ENCODE measurements at regions not wholly inside any gene's neighbourhood (a gene's known extent, or its start where the extent isn't known, plus 50 kb on each side); places are given as distances from the start of the nearest gene placed in this dataset.

- no peak overlapping the region for H3K4me2 ChIP-seq (ENCODE audit: low read depth, low read length)
- no peaks in the 10 kb centered on the region for H4K20me1 ChIP-seq (ENCODE audit: insufficient read depth, low read length)
- no peak for ATAC-seq
- ChIA-PET POLR2A (no interaction called here), CTCF (ENCODE audit: low intra/inter-chr PET ratio, low total read pairs) (no interaction called here)
- BruUV-seq (replicated peaks) = no TSS peak
- H3K27me3 ChIP-seq (ENCODE audit: control insufficient read depth in 1 of 2, insufficient read depth in 2 of 2, low read length in 2 of 2) = no peaks in the 10 kb centered on the region
- no peak overlapping the region for H2AFZ ChIP-seq (ENCODE audit: low read length)
- H3K4me1 ChIP-seq (ENCODE audit: insufficient read depth, low read length) = no peaks in the 10 kb centered on the region
- H3K9me3 ChIP-seq (ENCODE audit: low read length) = no peaks in the 10 kb centered on the region
- H3K79me2 ChIP-seq (ENCODE audit: insufficient read depth, low read length) = no peaks in the 10 kb centered on the region
- no peak overlapping the region for H3K4me3 ChIP-seq (replicated peaks in 1 of 3; ENCODE audit: insufficient read depth in 1 of 3, low read depth in 2 of 3, low read length in 3 of 3)
- no peak for TF ChIP-seq IRF1 (CRISPR knock-in tag; IDR thresholded peaks at IDR 0.05; ENCODE audit: low read depth)
- TF ChIP-seq, protein P1, sequence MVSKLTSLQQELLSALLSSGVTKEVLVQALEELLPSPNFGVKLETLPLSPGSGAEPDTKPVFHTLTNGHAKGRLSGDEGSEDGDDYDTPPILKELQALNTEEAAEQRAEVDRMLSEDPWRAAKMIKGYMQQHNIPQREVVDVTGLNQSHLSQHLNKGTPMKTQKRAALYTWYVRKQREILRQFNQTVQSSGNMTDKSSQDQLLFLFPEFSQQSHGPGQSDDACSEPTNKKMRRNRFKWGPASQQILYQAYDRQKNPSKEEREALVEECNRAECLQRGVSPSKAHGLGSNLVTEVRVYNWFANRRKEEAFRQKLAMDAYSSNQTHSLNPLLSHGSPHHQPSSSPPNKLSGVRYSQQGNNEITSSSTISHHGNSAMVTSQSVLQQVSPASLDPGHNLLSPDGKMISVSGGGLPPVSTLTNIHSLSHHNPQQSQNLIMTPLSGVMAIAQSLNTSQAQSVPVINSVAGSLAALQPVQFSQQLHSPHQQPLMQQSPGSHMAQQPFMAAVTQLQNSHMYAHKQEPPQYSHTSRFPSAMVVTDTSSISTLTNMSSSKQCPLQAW (CRISPR knock-in tag; IDR thresholded peaks at IDR 0.05) = no peak
- no peak overlapping the region for H3K27ac ChIP-seq (ENCODE audit: extremely low read length, insufficient read depth, low read length)
- DNase-seq (ENCODE audit: low spot score) = no peak
- intact Hi-C loops (cut with micrococcal nuclease; ENCODE audit: unreplicated experiment) = no loop called here
- no peak overlapping the region for H3K9ac ChIP-seq (ENCODE audit: insufficient read depth, low read depth, low read length)
- H3K36me3 ChIP-seq (replicated peaks in 1 of 2; ENCODE audit: control insufficient read depth in 1 of 2, insufficient read depth in 2 of 2, low read length in 2 of 2) = no peaks in the 10 kb centered on the region
- in situ Hi-C loops (cut with HindIII; ENCODE audit: extremely low pct_ligation_motif_present, low pct_unique_long_range_greater_than_20kb) = no loop called here
- FAIRE-seq = no peak
- 0% methylated on average over 1 of the region's 1 CpG for WGBS (ENCODE audit: low lambda C conversion rate)
Observed at GRCh38 chr11:43200031-43200430, 111.8 kb upstream of the API5 start.

DNA sequence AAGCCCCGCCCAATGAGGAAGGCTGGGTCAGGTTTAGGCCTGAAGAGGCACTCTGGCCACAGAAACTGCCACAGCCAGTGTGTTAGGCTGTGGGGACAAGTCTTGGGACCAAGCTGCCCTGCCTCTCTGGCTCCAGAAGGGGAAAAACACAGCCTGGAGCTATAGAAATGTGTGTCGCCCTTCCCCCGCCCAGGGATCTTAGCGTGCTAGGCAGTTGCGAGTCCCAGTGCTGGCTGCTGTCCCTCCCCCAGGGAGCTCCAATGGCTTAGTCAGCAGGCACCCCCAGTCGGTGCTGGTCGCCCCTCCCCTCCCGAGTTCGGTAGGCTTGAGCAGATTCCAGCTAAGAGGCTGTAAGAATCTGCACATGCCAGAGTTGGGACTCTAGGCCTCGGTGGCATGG is 99.5 kb upstream of the API5 start:
- H3K27me3 ChIP-seq (ENCODE audit: control insufficient read depth in 1 of 2, insufficient read depth in 2 of 2, low read length in 2 of 2) = no peaks in the 10 kb centered on the region

More for the DNA sequence above, 99.5 kb upstream of the API5 start:
- intact Hi-C loops (cut with micrococcal nuclease; ENCODE audit: unreplicated experiment) (no loop called here), in situ Hi-C loops (cut with HindIII; ENCODE audit: extremely low pct_ligation_motif_present, low pct_unique_long_range_greater_than_20kb) (no loop called here)
- Histone ChIP-seq H3K4me2 (ENCODE audit: low read depth, low read length) (no peak overlapping the region), H3K4me3 (replicated peaks in 1 of 3; ENCODE audit: insufficient read depth in 1 of 3, low read depth in 2 of 3, low read length in 3 of 3) (no peak overlapping the region), H3K9me3 (ENCODE audit: low read length) (no peaks in the 10 kb centered on the region; the same call in 1 of the 2 replicates), H3K79me2 (ENCODE audit: insufficient read depth, low read length) (no peaks in the 10 kb centered on the region), H2AFZ (ENCODE audit: low read length) (no peak overlapping the region), H3K27ac (ENCODE audit: extremely low read length, insufficient read depth, low read length) (no peak overlapping the region), H3K9ac (ENCODE audit: insufficient read depth, low read depth, low read length) (no peak overlapping the region), H3K36me3 (replicated peaks in 1 of 2; ENCODE audit: control insufficient read depth in 1 of 2, insufficient read depth in 2 of 2, low read length in 2 of 2) (no peaks in the 10 kb centered on the region), H4K20me1 (ENCODE audit: insufficient read depth, low read length) (no peaks in the 10 kb centered on the region), H3K4me1 (ENCODE audit: insufficient read depth, low read length) (no peaks in the 10 kb centered on the region)
- WGBS (ENCODE audit: low lambda C conversion rate) = 39% methylated on average over 3 of the region's 10 CpGs
- DNase-seq (ENCODE audit: low spot score) (no peak), ATAC-seq (no peak), FAIRE-seq (no peak)
- BruUV-seq (replicated peaks) = no TSS peak
- POLR2A ChIA-PET = no interaction called here
- CTCF ChIA-PET (ENCODE audit: low intra/inter-chr PET ratio, low total read pairs) = no interaction called here
- TF ChIP-seq HMGA1 (CRISPR knock-in tag; conservative IDR thresholded peaks at IDR 0.05) (no peak), SIX1 (CRISPR knock-in tag; IDR thresholded peaks at IDR 0.05; ENCODE audit: borderline replicate concordance) (no peak), ESRRA (CRISPR knock-in tag; IDR thresholded peaks at IDR 0.05; ENCODE audit: low read depth) (no peak), HNRNPL (IDR thresholded peaks at IDR 0.05; ENCODE audit: low read depth, low read length) (no peak), STAT5B (CRISPR knock-in tag; IDR thresholded peaks at IDR 0.05) (no peak), CEBPB (IDR thresholded peaks at IDR 0.05; ENCODE audit: borderline replicate concordance, low read depth, low read length) (no peak), CHD4 (IDR thresholded peaks at IDR 0.05; ENCODE audit: borderline replicate concordance, low read length) (no peak)
